Activated naive CD8-positive, alpha-beta T cell treated with anti-CD3 and anti-CD28 coated beads, Interleukin-2, amount 10 ng/mL, durations not matched to agents 7 days and 5 days (primary cell): ENCODE measurements at regions not wholly inside any gene's neighbourhood (a gene's known extent, or its start where the extent isn't known, plus 50 kb on each side); places are given as distances from the start of the nearest gene placed in this dataset.
"Not testable (repeated sequence)": the region's sequence is repeated elsewhere in the genome, so short reads cannot be mapped to it uniquely, and the experiment has no call there.

Experiments used
- ATAC-seq: fragments of 150-1000 bp; cut with Tn5 transposase; one replicate; pipeline ENCODE4 v1.10.0; 2021; ENCODE audit warnings: low read depth, moderate library complexity
- POLR2A ChIA-PET: fragments of 350-600 bp; sonication (Branson Sonifier 250); formaldehyde crosslinking; loops from one replicate; lab custom pipeline; 2021; ENCODE audit warnings: antibody characterized with exemption; lab: Charles Lee
- DNase-seq: peaks from one replicate; pipeline ENCODE4 v3.0.0; 2021
- H3K27ac Mint-ChIP-seq: one replicate; pipeline ENCODE4 v1.8.0; 2022; ENCODE audit warnings: mild to moderate bottlenecking, mixed read lengths
- H3K27me3 Mint-ChIP-seq: one replicate; pipeline ENCODE4 v1.8.0; 2022; ENCODE audit warnings: mild to moderate bottlenecking, moderate library complexity, mixed read lengths
- H3K36me3 Mint-ChIP-seq: one replicate; pipeline ENCODE4 v1.8.0; 2021; ENCODE audit warnings: mild to moderate bottlenecking, mixed read lengths
- H3K4me1 Mint-ChIP-seq: one replicate; pipeline ENCODE4 v1.8.0; 2021; ENCODE audit warnings: mixed read lengths
- H3K4me3 Mint-ChIP-seq: one replicate; pipeline ENCODE4 v1.8.0; 2022; ENCODE audit warnings: mild to moderate bottlenecking, moderate library complexity, mixed read lengths
- H3K9me3 Mint-ChIP-seq: one replicate; pipeline ENCODE4 v1.8.0; 2021; ENCODE audit warnings: mixed read lengths

DNA sequence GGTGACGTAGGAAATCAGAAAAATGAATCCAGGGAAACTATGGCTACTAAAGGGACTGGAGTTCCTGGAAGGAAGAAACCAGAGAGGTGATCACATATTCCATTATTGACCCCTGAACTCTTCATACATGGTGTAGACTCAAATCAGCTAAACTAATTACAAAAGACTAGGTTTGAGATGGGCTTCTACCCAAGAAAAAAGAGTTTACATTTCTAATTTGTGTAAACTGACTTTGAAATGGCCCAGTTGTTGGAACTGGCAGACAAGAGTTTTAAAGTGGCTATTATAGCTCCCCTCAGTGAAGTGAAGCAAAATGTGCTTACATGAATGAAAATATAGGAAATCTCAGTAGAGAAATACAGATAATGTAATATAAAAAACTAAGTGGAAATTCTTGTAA, 1619.4 kb upstream of the SEL1L start:
- POLR2A ChIA-PET = no interaction called here

DNA sequence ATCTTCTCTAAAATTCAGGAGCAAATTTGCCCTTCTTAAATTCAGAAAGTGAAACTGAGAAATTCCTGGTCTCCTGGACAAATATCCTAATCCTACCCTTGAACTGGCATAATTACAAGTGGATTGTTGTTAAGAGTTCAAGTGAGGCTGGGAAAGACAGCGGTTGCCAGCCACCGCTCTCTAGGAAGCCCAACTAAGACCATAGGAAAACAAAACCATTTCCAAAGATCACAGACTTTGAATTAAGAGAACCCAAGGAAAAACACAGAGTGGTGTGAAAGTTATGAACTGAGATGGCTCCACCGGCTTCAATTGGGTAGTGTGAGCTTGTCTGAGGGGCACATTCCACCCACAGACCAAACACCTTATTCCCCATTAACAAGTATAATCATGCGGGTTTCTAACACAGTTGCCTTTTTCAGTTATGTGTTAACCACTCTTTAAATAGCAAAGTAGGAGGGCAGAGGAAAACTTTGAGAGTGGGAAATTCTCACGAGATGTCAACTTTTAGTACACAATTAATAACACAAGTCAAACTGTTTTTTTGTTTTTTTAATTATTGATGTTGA, 1628.8 kb upstream of the SEL1L start:
- POLR2A ChIA-PET = no interaction called here
- ATAC-seq (no peak), DNase-seq (no peak)
- Mint-ChIP-seq H3K27me3 (no peaks in the 10 kb centered on the region), H3K4me1 (no peaks in the 10 kb centered on the region), H3K36me3 (no peaks in the 10 kb centered on the region), H3K27ac (no peak overlapping the region), H3K4me3 (no peak overlapping the region), H3K9me3 (no peaks in the 10 kb centered on the region)

More for the DNA sequence above, 1619.4 kb upstream of the SEL1L start:
- DNase-seq (no peak), ATAC-seq (no peak)
- H3K4me1 Mint-ChIP-seq = no peaks in the 10 kb centered on the region
- H3K27ac Mint-ChIP-seq = no peak overlapping the region
- peaks cover 8% of the 10 kb centered on the region for H3K9me3 Mint-ChIP-seq
- H3K27me3 Mint-ChIP-seq = no peaks in the 10 kb centered on the region
- no peak overlapping the region for H3K4me3 Mint-ChIP-seq
- H3K36me3 Mint-ChIP-seq = no peaks in the 10 kb centered on the region

DNA sequence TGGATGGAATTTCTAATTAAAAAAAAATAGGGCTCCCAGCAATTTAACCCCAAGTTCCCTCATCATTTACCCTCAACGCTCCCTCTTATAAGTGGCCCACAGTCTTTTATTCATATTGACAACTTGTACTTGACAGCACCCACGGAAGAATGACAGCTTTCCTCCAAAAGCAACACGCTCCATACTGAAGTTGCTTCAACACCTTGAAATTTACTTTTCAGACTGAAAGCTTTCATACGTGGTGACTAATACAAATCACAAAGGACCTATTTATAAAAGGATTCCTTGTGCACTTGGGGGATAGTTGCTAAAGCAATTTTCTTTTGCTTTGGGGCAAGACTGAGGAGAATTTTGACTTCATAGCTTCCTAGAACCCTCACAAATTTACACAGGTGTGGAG, 1629.4 kb upstream of the SEL1L start:
- Mint-ChIP-seq H3K4me3 (no peak overlapping the region), H3K27me3 (no peaks in the 10 kb centered on the region), H3K36me3 (no peaks in the 10 kb centered on the region), H3K4me1 (no peaks in the 10 kb centered on the region), H3K27ac (no peak overlapping the region), H3K9me3 (no peaks in the 10 kb centered on the region)
- DNase-seq (no peak), ATAC-seq (no peak)
- POLR2A ChIA-PET = no interaction called here

DNA sequence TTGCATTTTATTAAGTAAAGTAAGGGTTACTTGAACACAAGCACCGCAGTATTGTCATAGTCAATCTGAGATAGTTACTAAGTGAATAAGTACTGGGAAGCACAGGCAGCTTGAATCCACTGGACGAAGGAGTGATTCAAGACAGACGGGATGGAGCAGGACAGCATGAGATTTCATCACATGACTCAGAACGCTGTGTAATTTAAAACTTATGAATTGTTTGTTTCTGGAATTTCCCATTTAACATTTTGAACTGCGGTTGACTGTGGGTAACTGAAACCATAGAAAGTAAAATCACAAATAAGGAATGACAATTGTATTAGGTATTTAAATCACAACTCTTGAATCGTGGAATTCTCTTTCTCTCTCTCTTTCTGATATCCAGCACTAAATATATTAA, 1630.4 kb upstream of the SEL1L start:
- no peaks in the 10 kb centered on the region for H3K27me3 Mint-ChIP-seq
- no peak overlapping the region for H3K4me3 Mint-ChIP-seq
- H3K9me3 Mint-ChIP-seq = no peaks in the 10 kb centered on the region
- no peak for DNase-seq
- ATAC-seq = no peak
- POLR2A ChIA-PET = no interaction called here
- no peaks in the 10 kb centered on the region for H3K36me3 Mint-ChIP-seq
- no peaks in the 10 kb centered on the region for H3K4me1 Mint-ChIP-seq
- no peak overlapping the region for H3K27ac Mint-ChIP-seq

DNA sequence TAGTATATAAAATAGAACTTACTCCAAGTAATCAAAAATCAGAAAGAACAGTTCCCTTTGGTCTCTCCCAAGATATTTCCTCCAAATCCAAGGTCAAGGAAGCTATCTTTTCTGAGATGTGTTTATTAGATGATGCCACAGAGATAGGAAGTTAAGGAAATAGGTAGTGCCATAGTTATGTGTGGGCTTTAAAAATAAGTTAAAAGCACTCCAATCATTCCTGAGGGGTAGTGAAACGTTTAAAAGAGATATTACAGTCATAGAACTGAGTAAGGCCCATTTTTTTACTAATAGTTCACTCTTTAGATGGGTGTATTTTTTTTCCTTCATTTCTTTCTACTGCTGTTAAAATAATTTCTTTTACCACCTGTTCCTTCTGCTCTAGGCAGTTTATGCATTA, 1630.9 kb upstream of the SEL1L start:
- Mint-ChIP-seq H3K27ac (no peak overlapping the region), H3K4me1 (no peaks in the 10 kb centered on the region), H3K4me3 (no peak overlapping the region), H3K9me3 (no peaks in the 10 kb centered on the region), H3K27me3 (no peaks in the 10 kb centered on the region), H3K36me3 (no peaks in the 10 kb centered on the region)
- DNase-seq (no peak), ATAC-seq (no peak)
- POLR2A ChIA-PET = no interaction called here

DNA sequence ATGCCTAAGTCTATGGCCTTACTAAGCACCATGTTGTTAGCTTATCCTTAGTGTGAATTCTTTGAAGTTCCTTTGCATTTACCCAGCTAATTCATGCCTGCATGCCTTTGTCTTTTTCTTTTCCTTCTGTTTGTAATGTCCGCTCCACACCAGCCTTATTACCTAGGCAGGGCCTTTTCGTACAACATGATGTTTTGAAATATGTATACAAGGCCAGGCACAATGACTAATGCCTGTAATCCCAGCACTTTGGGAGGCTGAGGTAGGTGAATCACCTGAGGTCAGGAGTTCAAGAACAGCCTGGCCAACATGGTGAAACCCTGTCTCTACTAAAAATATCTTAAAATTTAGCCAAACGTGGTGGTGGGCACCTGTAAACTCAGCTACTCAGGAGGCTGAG, 1636.5 kb upstream of the SEL1L start:
- POLR2A ChIA-PET = no interaction called here
- no peak for ATAC-seq
- Mint-ChIP-seq H3K4me3 (no peak overlapping the region), H3K9me3 (peaks cover 7% of the 10 kb centered on the region), H3K27ac (no peak overlapping the region), H3K36me3 (no peaks in the 10 kb centered on the region), H3K4me1 (no peaks in the 10 kb centered on the region), H3K27me3 (no peaks in the 10 kb centered on the region)
- DNase-seq = no peak

DNA sequence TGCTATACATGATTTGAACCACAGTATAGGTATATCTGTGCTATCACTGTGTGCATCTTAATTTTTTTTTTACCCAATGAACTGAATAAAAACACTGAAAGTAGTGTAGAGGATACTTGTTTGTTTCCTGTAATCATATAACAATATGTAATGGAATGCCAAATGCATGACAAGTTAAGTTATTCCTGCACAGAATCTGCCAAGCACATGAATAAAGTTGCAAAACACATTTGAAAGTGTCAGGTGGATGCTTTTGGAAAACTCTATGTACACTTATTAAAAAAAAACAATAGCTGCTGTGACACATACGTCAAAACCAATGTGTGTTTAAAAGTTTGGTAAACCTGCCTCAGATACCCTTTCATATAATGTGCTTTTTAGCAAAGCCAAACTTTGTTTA, 1638.1 kb upstream of the SEL1L start:
- H3K36me3 Mint-ChIP-seq = no peaks in the 10 kb centered on the region
- ATAC-seq = no peak
- no peaks in the 10 kb centered on the region for H3K27me3 Mint-ChIP-seq
- H3K4me3 Mint-ChIP-seq = no peak overlapping the region
- POLR2A ChIA-PET = no interaction called here
- H3K27ac Mint-ChIP-seq = no peak overlapping the region
- DNase-seq = no peak
- peaks cover 7% of the 10 kb centered on the region for H3K9me3 Mint-ChIP-seq
- no peaks in the 10 kb centered on the region for H3K4me1 Mint-ChIP-seq

DNA sequence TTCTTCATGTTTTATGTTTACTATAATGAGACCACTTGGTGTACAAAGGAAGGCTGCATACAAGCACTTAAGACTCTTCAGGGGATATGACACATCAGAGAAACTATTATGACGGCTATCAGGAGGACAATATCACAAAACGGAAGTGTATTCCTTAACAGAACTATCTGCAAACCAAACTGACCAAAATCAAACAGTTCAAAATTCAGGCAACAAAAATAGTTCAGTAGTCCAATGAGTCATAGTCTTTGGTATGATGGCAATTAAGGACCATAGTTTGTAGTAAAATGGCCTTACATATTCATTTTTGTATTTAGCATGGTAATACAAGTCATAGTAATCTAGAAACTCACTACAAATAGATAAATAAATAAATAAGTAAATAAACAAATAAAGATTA, 1638.7 kb upstream of the SEL1L start:
- no peak for ATAC-seq
- no peaks in the 10 kb centered on the region for H3K4me1 Mint-ChIP-seq
- H3K27me3 Mint-ChIP-seq = no peaks in the 10 kb centered on the region

DNA sequence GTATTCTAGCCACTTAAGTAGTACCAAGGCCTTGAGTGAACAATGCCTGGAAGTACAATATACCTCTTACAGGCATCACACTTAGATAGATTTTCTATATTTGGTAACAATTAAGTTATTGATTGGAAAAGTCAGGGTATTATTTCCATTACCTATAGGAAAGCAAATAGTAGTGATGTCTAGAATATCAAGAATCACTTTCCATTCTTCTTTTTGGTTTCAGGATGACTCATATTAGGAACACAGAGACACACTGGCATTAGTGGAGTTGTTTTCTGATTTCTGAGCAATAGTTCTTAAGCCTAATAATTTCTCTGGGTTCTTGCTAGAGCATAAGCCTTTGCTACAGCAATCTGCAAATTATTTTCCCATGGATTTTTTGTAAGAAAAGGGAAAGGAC, 1640.0 kb upstream of the SEL1L start:
- no peak overlapping the region for H3K27ac Mint-ChIP-seq
- POLR2A ChIA-PET = no interaction called here
- no peaks in the 10 kb centered on the region for H3K27me3 Mint-ChIP-seq
- no peak for DNase-seq
- no peak for ATAC-seq
- peaks cover 9% of the 10 kb centered on the region for H3K9me3 Mint-ChIP-seq
- H3K36me3 Mint-ChIP-seq = no peaks in the 10 kb centered on the region
- H3K4me3 Mint-ChIP-seq = no peak overlapping the region
- no peaks in the 10 kb centered on the region for H3K4me1 Mint-ChIP-seq

More for the DNA sequence above, 1638.7 kb upstream of the SEL1L start:
- peaks cover 7% of the 10 kb centered on the region for H3K9me3 Mint-ChIP-seq
- DNase-seq = no peak
- no peak overlapping the region for H3K27ac Mint-ChIP-seq
- POLR2A ChIA-PET = no interaction called here
- H3K4me3 Mint-ChIP-seq = no peak overlapping the region
- H3K36me3 Mint-ChIP-seq = no peaks in the 10 kb centered on the region

DNA sequence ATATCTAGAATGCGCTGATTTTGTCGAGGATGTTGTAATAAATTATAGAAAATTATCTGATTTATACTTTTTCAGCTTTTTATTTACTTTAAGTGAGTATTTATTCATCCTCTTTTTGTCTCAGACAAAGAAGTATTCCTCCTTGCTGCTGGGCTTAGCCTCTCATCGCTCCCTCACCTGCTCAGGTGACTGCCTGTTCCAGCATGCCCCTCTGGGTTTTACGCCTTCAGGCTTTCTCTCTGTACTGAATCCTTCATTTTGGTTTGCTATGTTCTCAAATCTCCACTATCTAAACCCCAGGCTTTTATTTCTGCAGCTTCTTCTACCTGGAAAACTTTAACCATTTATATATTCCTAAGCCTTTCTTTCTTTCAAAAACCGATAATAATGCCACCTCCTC, 1650.9 kb upstream of the SEL1L start:
- no peak for ATAC-seq
- DNase-seq = no peak
- no peak overlapping the region for H3K27ac Mint-ChIP-seq
- H3K27me3 Mint-ChIP-seq = no peaks in the 10 kb centered on the region
- POLR2A ChIA-PET = no interaction called here
- no peaks in the 10 kb centered on the region for H3K36me3 Mint-ChIP-seq
- H3K4me1 Mint-ChIP-seq = no peaks in the 10 kb centered on the region
- H3K9me3 Mint-ChIP-seq = peaks cover 2% of the 10 kb centered on the region
- H3K4me3 Mint-ChIP-seq = no peak overlapping the region

DNA sequence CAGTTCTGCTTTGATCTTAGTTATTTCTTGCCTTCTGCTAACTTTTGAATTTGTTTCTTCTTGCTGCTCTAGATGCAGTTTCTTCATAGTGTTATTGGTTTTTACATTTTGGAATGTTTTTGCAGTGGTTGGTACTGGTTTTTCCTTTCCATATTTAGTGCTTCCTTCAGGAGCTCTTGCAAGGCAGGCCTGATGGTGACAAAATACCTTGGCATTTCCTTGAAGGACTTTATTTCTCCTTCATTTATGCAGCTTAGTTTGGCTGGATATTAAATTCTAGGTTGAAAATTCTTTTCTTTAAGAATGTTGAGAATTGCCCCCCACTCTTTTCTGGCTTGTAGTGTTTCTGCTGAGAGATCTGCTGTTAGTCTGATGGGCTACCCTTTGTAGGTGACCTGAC, 1654.7 kb upstream of the SEL1L start:
- POLR2A ChIA-PET, H3K27me3 Mint-ChIP-seq, H3K36me3 Mint-ChIP-seq, H3K4me1 Mint-ChIP-seq, H3K4me3 Mint-ChIP-seq, DNase-seq, ATAC-seq, H3K9me3 Mint-ChIP-seq, H3K27ac Mint-ChIP-seq: not testable (repeated sequence)

DNA sequence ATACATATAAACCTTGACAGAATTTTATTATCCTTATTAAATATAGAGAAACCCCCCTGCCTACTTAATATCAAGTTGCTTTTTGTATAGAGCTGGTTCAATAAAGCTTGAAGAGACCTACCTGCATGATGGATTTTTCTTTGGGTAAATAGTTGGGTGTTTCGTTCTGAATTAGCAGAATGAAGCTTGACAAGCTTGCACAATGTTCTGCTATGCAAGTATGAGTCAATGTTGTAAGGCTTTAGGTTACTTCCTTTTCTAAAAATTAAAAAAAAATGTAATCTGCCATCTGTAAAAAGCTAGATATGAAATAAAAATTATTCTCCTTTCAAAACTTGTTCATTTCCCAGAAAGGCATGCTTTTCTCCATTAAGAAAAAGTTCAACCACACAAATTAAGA, 1662.6 kb upstream of the SEL1L start:
- Mint-ChIP-seq H3K4me1 (no peaks in the 10 kb centered on the region), H3K27me3 (no peaks in the 10 kb centered on the region), H3K4me3 (no peak overlapping the region), H3K27ac (no peak overlapping the region), H3K9me3 (peaks cover 6% of the 10 kb centered on the region), H3K36me3 (no peaks in the 10 kb centered on the region)
- DNase-seq (no peak), ATAC-seq (no peak)
- POLR2A ChIA-PET = no interaction called here

DNA sequence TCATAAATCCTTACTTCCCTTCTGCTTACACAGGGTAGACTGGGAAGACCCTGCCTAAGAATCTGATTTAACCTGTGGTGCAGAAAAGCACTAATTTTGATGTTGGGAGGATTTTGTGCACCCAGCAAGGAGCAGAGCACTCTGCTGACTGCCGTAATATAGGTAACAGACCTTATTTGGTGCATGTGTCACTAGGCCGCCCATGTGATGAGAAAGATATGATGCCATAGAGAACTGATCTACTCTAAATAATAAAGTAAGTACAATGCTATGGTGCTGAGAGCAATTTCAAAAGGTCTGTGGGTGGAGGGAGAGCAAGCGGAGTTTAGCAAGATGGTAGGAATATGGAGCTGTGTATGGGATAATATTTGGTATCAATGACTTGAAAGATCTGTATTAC, 1663.6 kb upstream of the SEL1L start:
- POLR2A ChIA-PET = no interaction called here
- no peaks in the 10 kb centered on the region for H3K9me3 Mint-ChIP-seq

DNA sequence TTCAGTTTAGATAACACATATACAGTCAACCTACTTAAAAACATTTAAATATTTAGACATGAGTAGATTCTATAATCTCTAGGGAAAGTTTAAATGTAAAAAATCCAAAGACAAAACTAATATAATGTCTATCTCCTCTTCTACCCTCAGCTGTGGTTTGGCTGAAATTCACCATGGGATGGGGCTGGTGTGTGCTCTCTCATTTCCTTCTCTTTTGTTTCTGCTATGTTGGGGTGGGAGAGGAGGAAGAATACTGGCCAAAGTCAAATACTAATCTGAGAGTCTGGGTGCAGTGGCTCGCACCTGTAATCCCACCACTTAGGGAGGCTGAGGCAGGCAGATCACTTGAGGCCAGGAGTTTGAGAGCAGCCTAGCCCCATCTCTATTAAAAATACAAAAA, 1673.9 kb upstream of the SEL1L start:
- Mint-ChIP-seq H3K9me3 (peaks cover 4% of the 10 kb centered on the region), H3K27ac (no peak overlapping the region), H3K27me3 (no peaks in the 10 kb centered on the region), H3K4me3 (no peak overlapping the region), H3K4me1 (no peaks in the 10 kb centered on the region), H3K36me3 (no peaks in the 10 kb centered on the region)
- POLR2A ChIA-PET = no interaction called here
- no peak for ATAC-seq
- DNase-seq = no peak

More for the DNA sequence above, 1663.6 kb upstream of the SEL1L start:
- H3K27me3 Mint-ChIP-seq = no peaks in the 10 kb centered on the region
- no peak overlapping the region for H3K27ac Mint-ChIP-seq
- ATAC-seq (no peak), DNase-seq (no peak)
- H3K4me1 Mint-ChIP-seq = no peaks in the 10 kb centered on the region
- no peaks in the 10 kb centered on the region for H3K36me3 Mint-ChIP-seq
- H3K4me3 Mint-ChIP-seq = no peak overlapping the region

DNA sequence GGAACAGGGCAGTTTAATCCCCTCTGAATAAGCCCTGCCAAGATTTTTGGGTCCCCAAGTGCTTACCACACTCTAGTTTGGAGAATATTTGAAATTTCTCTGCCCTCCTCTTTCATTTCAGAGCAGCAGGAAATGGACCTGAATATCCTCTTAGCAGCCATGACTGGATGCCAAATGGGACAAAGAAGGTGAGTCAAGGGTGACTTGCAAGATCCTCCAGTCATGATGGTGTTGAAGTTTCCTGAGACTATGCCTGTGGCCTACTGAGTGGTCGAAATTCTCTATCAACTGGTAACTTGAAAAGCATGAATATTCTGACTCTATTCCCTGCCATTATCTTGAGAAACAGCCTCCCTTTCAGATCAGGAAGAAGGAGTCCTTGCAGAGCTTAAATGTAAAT, 1674.7 kb upstream of the SEL1L start:
- DNase-seq (no peak), ATAC-seq (no peak)
- H3K27me3 Mint-ChIP-seq = no peaks in the 10 kb centered on the region
- H3K4me1 Mint-ChIP-seq = no peaks in the 10 kb centered on the region
- H3K4me3 Mint-ChIP-seq = no peak overlapping the region
- H3K27ac Mint-ChIP-seq = no peak overlapping the region
- no peaks in the 10 kb centered on the region for H3K36me3 Mint-ChIP-seq
- POLR2A ChIA-PET = no interaction called here
- peaks cover 6% of the 10 kb centered on the region for H3K9me3 Mint-ChIP-seq
